Esophagus (tissue), 2 donors: ENCODE measurements at regions not wholly inside any gene's neighbourhood (a gene's known extent, or its start where the extent isn't known, plus 50 kb on each side); places are given as distances from the start of the nearest gene placed in this dataset.
"Not testable (repeated sequence)": the region's sequence is repeated elsewhere in the genome, so short reads cannot be mapped to it uniquely, and the experiment has no call there.

ENCODE experiments used
- H3K27ac ChIP-seq, 2 donors: one replicate each; pipeline ENCODE4 v1.5.1; 2013; ENCODE audit warnings: low read depth in 2 of 2, mild to moderate bottlenecking in 2 of 2, inconsistent platforms in 1 of 2, low read length in 1 of 2, moderate library complexity in 1 of 2
- H3K27me3 ChIP-seq, 2 donors: one replicate each; pipeline ENCODE4 v1.6.1; 2013; ENCODE audit warnings: low read length in 2 of 2, control low read depth in 1 of 2, mild to moderate bottlenecking in 1 of 2; ENCODE audit not compliant: insufficient read depth in 2 of 2, control insufficient read depth in 1 of 2
- H3K36me3 ChIP-seq, 2 donors: one replicate each; pipeline ENCODE4 v1.6.1; 2013; ENCODE audit warnings: low read length in 1 of 2; ENCODE audit not compliant: control insufficient read depth in 2 of 2, insufficient read depth in 2 of 2
- H3K4me1 ChIP-seq, 2 donors: one replicate each; pipeline ENCODE4 v1.6.1; 2013; ENCODE audit warnings: low read length in 1 of 2; ENCODE audit not compliant: control insufficient read depth in 2 of 2, insufficient read depth in 2 of 2
- H3K4me3 ChIP-seq, 2 donors: one replicate each; pipeline ENCODE4 v1.5.1; 2013; ENCODE audit warnings: low read length in 2 of 2, mild to moderate bottlenecking in 2 of 2, low read depth in 1 of 2, moderate library complexity in 1 of 2
- H3K9me3 ChIP-seq, 2 donors: one replicate each; pipeline ENCODE4 v1.6.1; 2013; ENCODE audit warnings: mild to moderate bottlenecking in 2 of 2, low read depth in 1 of 2, low read length in 1 of 2, moderate library complexity in 1 of 2; ENCODE audit not compliant: control insufficient read depth in 2 of 2, insufficient read depth in 1 of 2
- WGBS, 2 donors: extraction: QIAGEN DNeasy Blood & Tissue Kit; methylation state at CpG; one replicate each; pipeline ENCODE4 v1.1.7; 2013; 5-methylcytosine and 5-hydroxymethylcytosine counted together
- donor health status: healthy with polysubstance abuse.
- donor health status: Bipolar disorder and iron deficiency.

- 72 to 74% methylated on average over 1 of the region's 1 CpG for WGBS, 2 donors
- no peaks in the 10 kb centered on the region for H3K9me3 ChIP-seq
- H3K27ac ChIP-seq = no peak overlapping the region
- no peaks in the 10 kb centered on the region for H3K27me3 ChIP-seq
- H3K4me1 ChIP-seq = no peaks in the 10 kb centered on the region
- no peaks in the 10 kb centered on the region for H3K36me3 ChIP-seq
- H3K4me3 ChIP-seq = no peak overlapping the region
Measured at GRCh38 chr13:84784443-84785153, 902.3 kb upstream of the SLITRK1 start.

GRCh38 chr13:84777316-84777715 is 895.0 kb upstream of the SLITRK1 start:
- no peak overlapping the region for H3K4me3 ChIP-seq
- no peak overlapping the region for H3K27ac ChIP-seq
- no peaks in the 10 kb centered on the region for H3K4me1 ChIP-seq
- WGBS, 2 donors = 64 to 75% methylated on average over 4 of the region's 4 CpGs
- no peaks in the 10 kb centered on the region for H3K9me3 ChIP-seq
- H3K27me3 ChIP-seq = no peaks in the 10 kb centered on the region
- no peaks in the 10 kb centered on the region for H3K36me3 ChIP-seq

- Histone ChIP-seq H3K27ac (no peak overlapping the region), H3K27me3 (no peaks in the 10 kb centered on the region), H3K36me3 (no peaks in the 10 kb centered on the region), H3K9me3 (no peaks in the 10 kb centered on the region), H3K4me3 (no peak overlapping the region), H3K4me1 (no peaks in the 10 kb centered on the region)
- 81 to 93% methylated on average over 2 of the region's 2 CpGs for WGBS, 2 donors
Measured at GRCh38 chr13:84776593-84776992, 894.3 kb upstream of the SLITRK1 start.

- H3K4me3 ChIP-seq, H3K27me3 ChIP-seq, H3K9me3 ChIP-seq, H3K4me1 ChIP-seq, H3K27ac ChIP-seq, H3K36me3 ChIP-seq: not testable (repeated sequence)
- 59 to 76% methylated on average over 9 of the region's 9 CpGs for WGBS, 2 donors
Measured at GRCh38 chr13:84775920-84776319, 893.6 kb upstream of the SLITRK1 start.

GRCh38 chr13:84774111-84774510 is 891.8 kb upstream of the SLITRK1 start:
- no peaks in the 10 kb centered on the region for H3K4me1 ChIP-seq
- no peak overlapping the region for H3K4me3 ChIP-seq
- no peaks in the 10 kb centered on the region for H3K27me3 ChIP-seq
- 36 to 65% methylated on average over 2 of the region's 2 CpGs for WGBS, 2 donors
- no peaks in the 10 kb centered on the region for H3K9me3 ChIP-seq
- H3K36me3 ChIP-seq = no peaks in the 10 kb centered on the region
- H3K27ac ChIP-seq = no peak overlapping the region

GRCh38 chr13:84760956-84761355 is 878.7 kb upstream of the SLITRK1 start:
- no peak overlapping the region for H3K4me3 ChIP-seq
- H3K4me1 ChIP-seq = no peaks in the 10 kb centered on the region
- 91 to 93% methylated on average over 1 of the region's 1 CpG for WGBS, 2 donors
- H3K27ac ChIP-seq = no peak overlapping the region
- H3K27me3 ChIP-seq = no peaks in the 10 kb centered on the region
- H3K36me3 ChIP-seq = no peaks in the 10 kb centered on the region
- no peaks in the 10 kb centered on the region for H3K9me3 ChIP-seq

- 49 to 63% methylated on average over 1 of the region's 1 CpG for WGBS, 2 donors
- Histone ChIP-seq H3K9me3 (no peaks in the 10 kb centered on the region), H3K27ac (no peak overlapping the region), H3K36me3 (no peaks in the 10 kb centered on the region), H3K4me3 (no peak overlapping the region), H3K4me1 (no peaks in the 10 kb centered on the region), H3K27me3 (no peaks in the 10 kb centered on the region)
Measured at GRCh38 chr13:84749126-84749525, 866.9 kb upstream of the SLITRK1 start.

GRCh38 chr13:84745051-84745551 is 862.8 kb upstream of the SLITRK1 start:
- no peaks in the 10 kb centered on the region for H3K4me1 ChIP-seq
- no peak overlapping the region for H3K4me3 ChIP-seq
- no peaks in the 10 kb centered on the region for H3K36me3 ChIP-seq
- H3K9me3 ChIP-seq = no peaks in the 10 kb centered on the region
- no peaks in the 10 kb centered on the region for H3K27me3 ChIP-seq
- no peak overlapping the region for H3K27ac ChIP-seq
- WGBS, 2 donors = 83 to 86% methylated on average over 5 of the region's 5 CpGs

- 77 to 86% methylated on average over 1 of the region's 1 CpG for WGBS, 2 donors
- Histone ChIP-seq H3K36me3 (no peaks in the 10 kb centered on the region), H3K4me1 (no peaks in the 10 kb centered on the region), H3K4me3 (no peak overlapping the region), H3K9me3 (no peaks in the 10 kb centered on the region), H3K27me3 (no peaks in the 10 kb centered on the region), H3K27ac (no peak overlapping the region)
Measured at GRCh38 chr13:84744203-84744602, 861.9 kb upstream of the SLITRK1 start.

GRCh38 chr13:84741253-84741652 is 859.0 kb upstream of the SLITRK1 start:
- H3K9me3 ChIP-seq = no peaks in the 10 kb centered on the region
- no peak overlapping the region for H3K27ac ChIP-seq

More at GRCh38 chr13:84741253-84741652, 859.0 kb upstream of the SLITRK1 start:
- no peaks in the 10 kb centered on the region for H3K4me1 ChIP-seq
- no peaks in the 10 kb centered on the region for H3K36me3 ChIP-seq
- no peaks in the 10 kb centered on the region for H3K27me3 ChIP-seq
- no peak overlapping the region for H3K4me3 ChIP-seq
